Caco-2 (cell line): ENCODE measurements at regions not wholly inside any gene's neighbourhood (a gene's known extent, or its start where the extent isn't known, plus 50 kb on each side); places are given as distances from the start of the nearest gene placed in this dataset.

Source experiments
- BruUV-seq: library from RNA; stranded (reverse); fragments of 400-500 nt; replicated peaks from 2 replicates; lab custom pipeline; 2021; lab: Mats Ljungman, UMichigan
- CTCF ChIA-PET: fragments of 300-600 bp; sonication (Branson Sonifier 250); formaldehyde crosslinking; loops from one replicate; lab custom pipeline; 2022; ENCODE audit warnings: antibody characterized with exemption; lab: Charles Lee
- POLR2A ChIA-PET: fragments of 300-600 bp; sonication (Branson Sonifier 250); formaldehyde crosslinking; loops from one replicate; lab custom pipeline; 2022; ENCODE audit warnings: antibody characterized with exemption; lab: Charles Lee
- DNase-seq, 2 experiments: peaks; one replicate each; pipeline versions ENCODE4 v3.0.0 to v3.0.0-alpha.2; 2020 to 2022
- H3K27me3 ChIP-seq: replicated peaks from 2 replicates; pipeline ENCODE4 v1.6.0; 2011; ENCODE audit warnings: low read length; ENCODE audit not compliant: control insufficient read depth, insufficient read depth
- H3K36me3 ChIP-seq: 2 replicates; pipeline ENCODE4 v1.5.1; 2011; ENCODE audit warnings: low read length; ENCODE audit not compliant: control insufficient read depth, insufficient read depth
- H3K4me1 ChIP-seq: fragments of 250-450 bp; sonication (Bioruptor Pico); 2 replicates; pipeline ENCODE4 v1.5.1; 2020; ENCODE audit warnings: mild to moderate bottlenecking
- H3K4me3 ChIP-seq: 2 replicates; pipeline ENCODE4 v1.5.1; 2011; ENCODE audit warnings: low read depth, mild to moderate bottlenecking, control low read depth, low read length
- H3K9me3 ChIP-seq: fragments of 250-450 bp; sonication (Bioruptor Pico); 2 replicates; pipeline ENCODE4 v1.5.1; 2020; ENCODE audit warnings: mild to moderate bottlenecking, moderate library complexity
- H3K27ac Mint-ChIP-seq: one replicate; pipeline ENCODE4 v1.8.0; 2022; ENCODE audit warnings: mixed read lengths; ENCODE audit not compliant: unreplicated experiment
- H3K27me3 Mint-ChIP-seq: one replicate; pipeline ENCODE4 v1.8.0; 2022; ENCODE audit warnings: mixed read lengths; ENCODE audit not compliant: insufficient read depth, unreplicated experiment
- H3K36me3 Mint-ChIP-seq: one replicate; pipeline ENCODE4 v1.8.0; 2022; ENCODE audit warnings: mild to moderate bottlenecking, mixed read lengths; ENCODE audit not compliant: insufficient read depth, unreplicated experiment
- H3K4me1 Mint-ChIP-seq: one replicate; pipeline ENCODE4 v1.8.0; 2022; ENCODE audit warnings: low read depth, mixed read lengths; ENCODE audit not compliant: unreplicated experiment
- H3K4me3 Mint-ChIP-seq: one replicate; pipeline ENCODE4 v1.8.0; 2022; ENCODE audit warnings: mild to moderate bottlenecking, moderate library complexity, mixed read lengths; ENCODE audit not compliant: unreplicated experiment
- H3K9me3 Mint-ChIP-seq: one replicate; pipeline ENCODE4 v1.8.0; 2022; ENCODE audit warnings: mixed read lengths; ENCODE audit not compliant: unreplicated experiment
- intact Hi-C: fragments of 100-400 bp; cut with micrococcal nuclease; formaldehyde crosslinking; loops from one replicate; pipeline ENCODE4 v1.10.0; 2022; ENCODE audit not compliant: unreplicated experiment
- TF ChIP-seq, protein P1 (sequence below), 2 experiments: fragments of 200-600 bp in 1 of 2; IDR thresholded peaks; 1 replicate in 1 of 2; 2 replicates in 1 of 2; pipeline versions ENCODE4 v1.5.1 to v1.8.0; 2011 to 2022; ENCODE audit warnings: antibody characterized with exemption in 1 of 2, control low read depth in 1 of 2, inconsistent platforms in 1 of 2, low read depth in 1 of 2, low read length in 1 of 2, mild to moderate bottlenecking in 1 of 2, moderate library complexity in 1 of 2; ENCODE audit not compliant: insufficient read depth in 1 of 2, severe bottlenecking in 1 of 2, unreplicated experiment in 1 of 2

DNA sequence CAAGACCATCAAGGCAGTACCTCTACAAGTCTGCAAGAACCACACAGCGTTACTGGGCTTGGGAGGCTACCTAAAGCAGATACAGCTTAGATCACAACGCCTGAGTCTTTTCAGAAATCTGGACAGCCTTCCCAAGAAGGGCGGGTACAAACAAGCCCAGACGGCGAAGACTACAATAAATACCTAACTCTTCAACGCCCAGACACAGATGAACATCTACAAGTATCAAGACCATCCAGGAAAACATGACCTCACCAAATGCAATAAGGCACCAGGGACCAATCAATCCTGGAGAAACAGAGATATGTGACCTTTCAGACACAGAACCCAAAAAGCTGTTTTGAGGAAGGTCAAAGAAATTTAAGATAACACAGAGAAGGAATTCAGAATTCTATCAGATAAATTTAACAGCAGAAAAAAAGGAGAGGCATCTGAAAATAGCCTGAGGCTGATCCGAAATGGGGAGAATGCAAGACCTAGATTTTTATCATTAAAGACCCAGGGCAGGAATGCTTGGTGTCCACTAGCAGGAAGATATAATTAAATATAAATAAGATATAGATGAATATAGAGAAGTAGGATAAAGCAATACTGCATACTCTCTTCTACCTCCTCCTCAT is 131.7 kb upstream of the COL21A1 start:
- Mint-ChIP-seq H3K4me3 (no peak overlapping the region), H3K36me3 (no peaks in the 10 kb centered on the region), H3K9me3 (no peaks in the 10 kb centered on the region), H3K4me1 (peaks cover 25% of the 10 kb centered on the region), H3K27me3 (no peaks in the 10 kb centered on the region), H3K27ac (peak overlapping the region; percentile 3)
- CTCF ChIA-PET = no interaction called here
- peaks cover 14% of the 10 kb centered on the region for H3K4me1 ChIP-seq
- intact Hi-C loops = loop anchor here (1.0 kb wide), 1 partner anchor 20 kb away; no protein-coding TSS in a partner anchor
- no peaks in the 10 kb centered on the region for H3K27me3 ChIP-seq
- POLR2A ChIA-PET = no interaction called here
- TF ChIP-seq, protein P1, sequence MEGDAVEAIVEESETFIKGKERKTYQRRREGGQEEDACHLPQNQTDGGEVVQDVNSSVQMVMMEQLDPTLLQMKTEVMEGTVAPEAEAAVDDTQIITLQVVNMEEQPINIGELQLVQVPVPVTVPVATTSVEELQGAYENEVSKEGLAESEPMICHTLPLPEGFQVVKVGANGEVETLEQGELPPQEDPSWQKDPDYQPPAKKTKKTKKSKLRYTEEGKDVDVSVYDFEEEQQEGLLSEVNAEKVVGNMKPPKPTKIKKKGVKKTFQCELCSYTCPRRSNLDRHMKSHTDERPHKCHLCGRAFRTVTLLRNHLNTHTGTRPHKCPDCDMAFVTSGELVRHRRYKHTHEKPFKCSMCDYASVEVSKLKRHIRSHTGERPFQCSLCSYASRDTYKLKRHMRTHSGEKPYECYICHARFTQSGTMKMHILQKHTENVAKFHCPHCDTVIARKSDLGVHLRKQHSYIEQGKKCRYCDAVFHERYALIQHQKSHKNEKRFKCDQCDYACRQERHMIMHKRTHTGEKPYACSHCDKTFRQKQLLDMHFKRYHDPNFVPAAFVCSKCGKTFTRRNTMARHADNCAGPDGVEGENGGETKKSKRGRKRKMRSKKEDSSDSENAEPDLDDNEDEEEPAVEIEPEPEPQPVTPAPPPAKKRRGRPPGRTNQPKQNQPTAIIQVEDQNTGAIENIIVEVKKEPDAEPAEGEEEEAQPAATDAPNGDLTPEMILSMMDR (IDR thresholded peaks at IDR 0.05; ENCODE audit: insufficient read depth in 1 of 2, low read depth in 1 of 2, low read length in 1 of 2, severe bottlenecking in 1 of 2, unreplicated experiment in 1 of 2) = no peak
- no peak overlapping the region for H3K4me3 ChIP-seq
- no peaks in the 10 kb centered on the region for H3K9me3 ChIP-seq
- BruUV-seq = no TSS peak
- DNase-seq = peak in 1 of 2 experiments; percentile 52
- no peaks in the 10 kb centered on the region for H3K36me3 ChIP-seq

DNA sequence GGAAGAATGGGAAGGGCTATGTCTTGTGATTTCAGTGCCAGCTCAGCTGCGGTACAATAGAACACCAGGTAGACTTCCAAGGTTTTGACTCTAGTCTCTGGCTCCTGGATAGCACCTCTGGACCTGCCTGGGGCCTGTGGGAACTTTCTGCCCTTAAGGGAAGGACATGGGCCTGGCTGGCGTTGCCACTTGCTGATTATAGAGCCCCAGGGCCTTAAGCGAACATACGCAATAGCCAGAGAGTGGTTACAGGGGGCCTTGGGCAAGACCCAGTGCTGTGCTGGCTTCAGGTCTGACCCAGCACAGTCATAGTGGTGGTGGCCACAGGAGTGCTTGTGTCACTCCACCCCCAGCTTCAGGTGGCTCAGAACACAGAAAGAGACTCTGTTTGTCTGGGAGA is 131.1 kb upstream of the COL21A1 start:
- intact Hi-C loops = no loop called here
- Mint-ChIP-seq H3K36me3 (no peaks in the 10 kb centered on the region), H3K9me3 (no peaks in the 10 kb centered on the region), H3K27ac (peak overlapping the region; percentile 3), H3K27me3 (no peaks in the 10 kb centered on the region), H3K4me3 (no peak overlapping the region), H3K4me1 (peaks cover 25% of the 10 kb centered on the region)
- Histone ChIP-seq H3K27me3 (no peaks in the 10 kb centered on the region), H3K4me1 (peaks cover 14% of the 10 kb centered on the region), H3K36me3 (no peaks in the 10 kb centered on the region), H3K9me3 (no peaks in the 10 kb centered on the region), H3K4me3 (no peak overlapping the region)
- ChIA-PET POLR2A (no interaction called here), CTCF (no interaction called here)
- no TSS peak for BruUV-seq
- no peak for DNase-seq
- TF ChIP-seq, protein P1 (IDR thresholded peaks at IDR 0.05; ENCODE audit: insufficient read depth in 1 of 2, low read depth in 1 of 2, low read length in 1 of 2, severe bottlenecking in 1 of 2, unreplicated experiment in 1 of 2) = no peak

DNA sequence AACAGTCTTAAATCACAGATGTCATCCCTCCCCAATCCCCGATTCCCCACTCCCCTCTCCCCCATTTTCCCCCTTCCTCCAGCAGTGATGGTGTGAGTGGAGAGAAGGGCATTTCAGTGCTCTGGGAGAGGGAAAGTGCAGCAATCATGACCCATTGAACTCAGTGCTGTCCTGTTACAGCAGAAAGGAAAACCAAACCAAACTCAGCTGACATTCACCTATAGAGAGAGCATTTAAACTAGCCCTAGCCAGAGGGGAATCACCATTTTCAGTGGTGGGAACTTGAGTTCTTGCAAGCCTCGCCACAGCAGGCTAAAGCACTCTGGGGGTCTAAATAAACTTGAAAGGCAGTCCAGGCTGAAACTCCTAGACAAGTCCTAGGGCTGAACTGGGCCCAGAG is 129.9 kb upstream of the COL21A1 start:
- Histone ChIP-seq H3K36me3 (no peaks in the 10 kb centered on the region), H3K4me3 (no peak overlapping the region), H3K9me3 (no peaks in the 10 kb centered on the region), H3K4me1 (peaks cover 19% of the 10 kb centered on the region), H3K27me3 (no peaks in the 10 kb centered on the region)
- ChIA-PET POLR2A (no interaction called here), CTCF (no interaction called here)
- Mint-ChIP-seq H3K36me3 (no peaks in the 10 kb centered on the region), H3K27ac (no peak overlapping the region), H3K4me1 (peaks cover 27% of the 10 kb centered on the region), H3K9me3 (no peaks in the 10 kb centered on the region), H3K4me3 (no peak overlapping the region), H3K27me3 (no peaks in the 10 kb centered on the region)
- TF ChIP-seq, protein P1 (IDR thresholded peaks at IDR 0.05; ENCODE audit: insufficient read depth in 1 of 2, low read depth in 1 of 2, low read length in 1 of 2, severe bottlenecking in 1 of 2, unreplicated experiment in 1 of 2) = no peak
- intact Hi-C loops = no loop called here
- DNase-seq = no peak
- BruUV-seq = no TSS peak
